Spleen (tissue), 11 donors: ENCODE measurements at regions not wholly inside any gene's neighbourhood (a gene's known extent, or its start where the extent isn't known, plus 50 kb on each side); places are given as distances from the start of the nearest gene placed in this dataset.

Source experiments
- DNase-seq: peaks from one replicate; pipeline ENCODE4 v3.0.0-alpha.2; 2020
- H3K27ac ChIP-seq, 8 donors: fragments of 200-600 bp; sonication (generic) in 7 of 8; 1 replicate in 4 of 8; 2 replicates in 4 of 8; pipeline versions ENCODE4 v1.5.0 to v1.8.0; 2016 to 2021; ENCODE audit warnings: inconsistent platforms in 4 of 8, mild to moderate bottlenecking in 4 of 8, moderate library complexity in 1 of 8
- H3K27me3 ChIP-seq, 7 donors: fragments of 200-600 bp; sonication (generic) in 6 of 7; replicated peaks in 1 of 7; 1 replicate in 4 of 7; 2 replicates in 3 of 7; pipeline versions ENCODE4 v1.5.0 to v1.8.0; 2016 to 2021; ENCODE audit warnings: inconsistent platforms in 3 of 7, mild to moderate bottlenecking in 1 of 7
- H3K36me3 ChIP-seq, 6 donors: fragments of 200-600 bp; sonication (generic) in 5 of 6; 1 replicate in 4 of 6; 2 replicates in 2 of 6; pipeline versions ENCODE4 v1.5.0 to v1.8.0; 2016 to 2021; ENCODE audit warnings: inconsistent platforms in 2 of 6
- H3K4me1 ChIP-seq, 6 donors: fragments of 200-600 bp; sonication (generic) in 5 of 6; 1 replicate in 3 of 6; 2 replicates in 3 of 6; pipeline versions ENCODE4 v1.5.0 to v1.8.0; 2016 to 2021; ENCODE audit warnings: inconsistent platforms in 3 of 6
- H3K4me3 ChIP-seq, 8 donors: fragments of 200-600 bp; sonication (generic) in 7 of 8; 1 replicate in 4 of 8; 2 replicates in 4 of 8; pipeline versions ENCODE4 v1.5.0 to v1.8.0; 2016 to 2021; ENCODE audit warnings: inconsistent platforms in 4 of 8, mild to moderate bottlenecking in 4 of 8, moderate library complexity in 2 of 8
- H3K9me3 ChIP-seq, 8 donors: fragments of 200-600 bp; sonication (generic) in 7 of 8; 1 replicate in 4 of 8; 2 replicates in 4 of 8; pipeline versions ENCODE4 v1.5.0 to v1.8.0; 2016 to 2021; ENCODE audit warnings: inconsistent platforms in 4 of 8
- CTCF ChIP-seq, 11 experiments: fragments of 200-600 bp in 7 of 11; fragments of 450-650 bp in 4 of 11; sonication (generic) in 4 of 11; IDR thresholded peaks in 8 of 11; conservative IDR thresholded peaks in 3 of 11; 1 replicate in 7 of 11; 2 replicates in 4 of 11; pipeline versions ENCODE4 v1.4.0 to v1.8.0; 2016 to 2021; ENCODE audit warnings: antibody characterized with exemption in 11 of 11, inconsistent platforms in 4 of 11, mild to moderate bottlenecking in 1 of 11
- POLR2A ChIP-seq, 3 donors: fragments of 450-650 bp; IDR thresholded peaks; one replicate each; pipeline ENCODE4 v1.5.1; 2017; ENCODE audit warnings: antibody characterized with exemption in 3 of 3, mild to moderate bottlenecking in 1 of 3
- POLR2AphosphoS5 ChIP-seq, 3 donors: sonication (generic); formaldehyde crosslinking; IDR thresholded peaks; one replicate each; pipeline ENCODE4 v1.5.1; 2017; ENCODE audit warnings: antibody characterized with exemption in 3 of 3
- WGBS, 5 donors: extraction: QIAGEN DNeasy Blood & Tissue Kit in 3 of 5; methylation state at CpG; one replicate each; pipeline versions ENCODE4 v1.1.5 to v1.1.7; 2013 to 2018; 5-methylcytosine and 5-hydroxymethylcytosine counted together
- intact Hi-C: fragments of 100-400 bp; cut with DNase I; formaldehyde crosslinking; loops from one replicate; pipeline ENCODE4 v1.15.0; 2023; ENCODE audit warnings: low total_unique reads
- donor health status: healthy with polysubstance abuse.
- donor health status: DM: no; HTN: no; CAD: no; lungs with moderate emphysema.
- donor health status: DM: no; HTN: no; CAD: no.
- donor health status: Bipolar disorder and iron deficiency.
- donor health status: healthy.
- donor health status: DM: no; HTN: no; CAD: no.
- donor health status: DM: yes; HTN: yes; CAD: no.

- no peak overlapping the region for H3K27ac ChIP-seq
- H3K27me3 ChIP-seq: no peaks in the 10 kb centered on the region
- intact Hi-C loops: no loop called here
- no peaks in the 10 kb centered on the region for H3K4me1 ChIP-seq
- H3K36me3 ChIP-seq: no peaks in the 10 kb centered on the region
- no peak overlapping the region for H3K4me3 ChIP-seq
- H3K9me3 ChIP-seq: no peaks in the 10 kb centered on the region
- DNase-seq: no peak
- TF ChIP-seq POLR2A (IDR thresholded peaks at IDR 0.05) (no peak), CTCF (IDR thresholded peaks at IDR 0.05 in 8 of 11, conservative IDR thresholded peaks at IDR 0.05 in 3 of 11) (no peak), POLR2AphosphoS5 (IDR thresholded peaks at IDR 0.05) (no peak)
- 77 to 91% (median 84%) methylated on average over 2 of the region's 2 CpGs for WGBS, 5 donors
These were observed 428.9 kb upstream of the NETO1 start for GRCh38 chr18:73296686-73297085.

- H3K9me3 ChIP-seq: no peaks in the 10 kb centered on the region
- H3K27ac ChIP-seq: no peak overlapping the region
- TF ChIP-seq CTCF (IDR thresholded peaks at IDR 0.05 in 8 of 11, conservative IDR thresholded peaks at IDR 0.05 in 3 of 11) (no peak), POLR2A (IDR thresholded peaks at IDR 0.05) (no peak), POLR2AphosphoS5 (IDR thresholded peaks at IDR 0.05) (no peak)
- no peaks in the 10 kb centered on the region for H3K27me3 ChIP-seq
- DNase-seq: no peak
- intact Hi-C loops: no loop called here
- WGBS, 5 donors: 79 to 89% (median 82%) methylated on average over 4 of the region's 4 CpGs
- H3K4me3 ChIP-seq: no peak overlapping the region
- H3K4me1 ChIP-seq: no peaks in the 10 kb centered on the region
- H3K36me3 ChIP-seq: no peaks in the 10 kb centered on the region
These were observed 424.4 kb upstream of the NETO1 start for GRCh38 chr18:73292156-73292555.

GRCh38 chr18:73288813-73289212 is 421.0 kb upstream of the NETO1 start:
- no peaks in the 10 kb centered on the region for H3K36me3 ChIP-seq
- no peak overlapping the region for H3K4me3 ChIP-seq
- no peaks in the 10 kb centered on the region for H3K27me3 ChIP-seq
- intact Hi-C loops: no loop called here
- TF ChIP-seq POLR2A (IDR thresholded peaks at IDR 0.05) (no peak), CTCF (IDR thresholded peaks at IDR 0.05 in 8 of 11, conservative IDR thresholded peaks at IDR 0.05 in 3 of 11) (no peak), POLR2AphosphoS5 (IDR thresholded peaks at IDR 0.05) (no peak)
- no peaks in the 10 kb centered on the region for H3K9me3 ChIP-seq
- 82 to 91% (median 88%) methylated on average over 3 of the region's 3 CpGs for WGBS, 5 donors
- H3K4me1 ChIP-seq: no peaks in the 10 kb centered on the region
- no peak for DNase-seq
- no peak overlapping the region for H3K27ac ChIP-seq

- Histone ChIP-seq H3K4me1 (no peaks in the 10 kb centered on the region), H3K36me3 (no peaks in the 10 kb centered on the region), H3K27ac (no peak overlapping the region), H3K4me3 (no peak overlapping the region), H3K9me3 (no peaks in the 10 kb centered on the region), H3K27me3 (no peaks in the 10 kb centered on the region)
- DNase-seq: no peak
- WGBS, 5 donors: 84 to 89% (median 87%) methylated on average over 5 of the region's 5 CpGs
- TF ChIP-seq POLR2AphosphoS5 (IDR thresholded peaks at IDR 0.05): no peak
- no peak for TF ChIP-seq CTCF (IDR thresholded peaks at IDR 0.05 in 8 of 11, conservative IDR thresholded peaks at IDR 0.05 in 3 of 11)
- TF ChIP-seq POLR2A (IDR thresholded peaks at IDR 0.05): no peak
- intact Hi-C loops: no loop called here
These were observed 418.8 kb upstream of the NETO1 start for GRCh38 chr18:73286584-73286983.
